OCI-LY1 (cell line): ENCODE measurements at regions not wholly inside any gene's neighbourhood (a gene's known extent, or its start where the extent isn't known, plus 50 kb on each side); places are given as distances from the start of the nearest gene placed in this dataset.

Experiments used
- H2AFZ ChIP-seq: fragments of 200-600 bp; sonication (generic), shearing (Covaris generic); 2 replicates; pipeline ENCODE4 v1.6.0; 2014; ENCODE audit warnings: antibody characterized with exemption, mild to moderate bottlenecking, low read length
- H3F3A ChIP-seq: fragments of 200-600 bp; sonication (generic), shearing (Covaris generic); 2 replicates; pipeline ENCODE4 v1.6.0; 2014; ENCODE audit warnings: mild to moderate bottlenecking, antibody characterized with exemption, low read length, moderate library complexity; ENCODE audit not compliant: insufficient read depth
- H3K27ac ChIP-seq: fragments of 200-600 bp; sonication (generic); 2 replicates; pipeline ENCODE4 v1.5.1; 2014; ENCODE audit warnings: low read length, mixed run types, mild to moderate bottlenecking, low read depth; ENCODE audit not compliant: poor library complexity, severe bottlenecking
- H3K27me3 ChIP-seq: fragments of 200-600 bp; sonication (generic); 2 replicates; pipeline ENCODE4 v1.6.0; 2014; ENCODE audit warnings: antibody characterized with exemption, mild to moderate bottlenecking, low read length, moderate library complexity; ENCODE audit not compliant: insufficient read depth
- H3K36me3 ChIP-seq: fragments of 200-600 bp; sonication (generic); 2 replicates; pipeline ENCODE4 v1.6.1; 2014; ENCODE audit warnings: mild to moderate bottlenecking, antibody characterized with exemption, low read length, moderate library complexity, mixed read lengths; ENCODE audit not compliant: insufficient read depth
- H3K4me1 ChIP-seq: fragments of 200-600 bp; sonication (generic); 2 replicates; pipeline ENCODE4 v1.5.1; 2014; ENCODE audit warnings: mild to moderate bottlenecking, low read length, moderate library complexity; ENCODE audit not compliant: insufficient read depth, severe bottlenecking
- H3K4me2 ChIP-seq: fragments of 200-600 bp; sonication (generic), shearing (Covaris generic); 2 replicates; pipeline ENCODE4 v1.6.1; 2014; ENCODE audit warnings: low read length
- H3K4me3 ChIP-seq: fragments of 200-600 bp; sonication (generic); 2 replicates; pipeline ENCODE4 v1.5.1; 2014; ENCODE audit warnings: low read length, low read depth, mild to moderate bottlenecking, mixed read lengths; ENCODE audit not compliant: poor library complexity, severe bottlenecking
- H3K79me2 ChIP-seq: fragments of 200-600 bp; shearing (Covaris generic); 2 replicates; pipeline ENCODE4 v1.6.1; 2016; ENCODE audit warnings: mixed run types, low read length, mixed read lengths; ENCODE audit not compliant: insufficient read depth
- H3K9ac ChIP-seq: fragments of 200-600 bp; sonication (generic), shearing (Covaris generic); 2 replicates; pipeline ENCODE4 v1.6.1; 2014; ENCODE audit warnings: mild to moderate bottlenecking, low read length, mixed read lengths
- H3K9me2 ChIP-seq: fragments of 200-600 bp; sonication (generic), shearing (Covaris generic); 2 replicates; pipeline ENCODE4 v1.6.1; 2014; ENCODE audit warnings: low read depth, mild to moderate bottlenecking, low read length, mixed read lengths
- H3K9me3 ChIP-seq: fragments of 200-600 bp; shearing (Covaris generic); 2 replicates; pipeline ENCODE4 v1.6.1; 2014; ENCODE audit warnings: low read length, mixed read lengths
- H4K20me1 ChIP-seq: fragments of 200-600 bp; sonication (generic), shearing (Covaris generic); 2 replicates; pipeline ENCODE4 v1.6.0; 2016; ENCODE audit warnings: mild to moderate bottlenecking, low read length; ENCODE audit not compliant: insufficient read depth
- CTCF ChIP-seq: fragments of 200-600 bp; sonication (generic), shearing (Covaris generic); IDR thresholded peaks from 2 replicates; pipeline ENCODE4 v1.5.1; 2017; ENCODE audit warnings: mild to moderate bottlenecking, antibody characterized with exemption, low read length, moderate library complexity, mixed read lengths
- EZH2 ChIP-seq: fragments of 200-600 bp; sonication (generic), shearing (Covaris generic); IDR thresholded peaks from 2 replicates; pipeline ENCODE4 v1.8.0; 2017; ENCODE audit warnings: borderline replicate concordance, mixed run types, mild to moderate bottlenecking, antibody characterized with exemption, low read length, moderate library complexity, mixed read lengths

GRCh38 chr4:89619206-89619962, 217.6 kb downstream of the SNCA start:
- no peak overlapping the region for H3K4me2 ChIP-seq
- H3K27ac ChIP-seq: no peak overlapping the region

GRCh38 chr4:89618151-89618550, 218.8 kb downstream of the SNCA start:
- no peak overlapping the region for H2AFZ ChIP-seq

More at GRCh38 chr4:89619206-89619962, 217.6 kb downstream of the SNCA start:
- no peak for TF ChIP-seq EZH2
- no peak for TF ChIP-seq CTCF
- Histone ChIP-seq H3K79me2 (no peaks in the 10 kb centered on the region), H3K9me3 (no peaks in the 10 kb centered on the region), H4K20me1 (no peaks in the 10 kb centered on the region), H2AFZ (no peak overlapping the region), H3K36me3 (no peaks in the 10 kb centered on the region), H3K4me3 (no peak overlapping the region), H3K27me3 (no peaks in the 10 kb centered on the region), H3K4me1 (no peaks in the 10 kb centered on the region), H3F3A (no peaks in the 10 kb centered on the region), H3K9ac (no peak overlapping the region), H3K9me2 (no peaks in the 10 kb centered on the region)

GRCh38 chr4:89617317-89617716, 219.6 kb downstream of the SNCA start:
- Histone ChIP-seq H3K36me3 (no peaks in the 10 kb centered on the region), H3K27me3 (no peaks in the 10 kb centered on the region), H3F3A (no peaks in the 10 kb centered on the region), H3K9me3 (no peaks in the 10 kb centered on the region), H3K27ac (no peak overlapping the region), H3K79me2 (no peaks in the 10 kb centered on the region), H3K9me2 (no peaks in the 10 kb centered on the region), H3K4me3 (no peak overlapping the region), H3K4me2 (no peak overlapping the region), H3K4me1 (no peaks in the 10 kb centered on the region), H3K9ac (no peak overlapping the region), H4K20me1 (no peaks in the 10 kb centered on the region), H2AFZ (no peak overlapping the region)
- TF ChIP-seq CTCF (no peak), EZH2 (no peak)

More at GRCh38 chr4:89618151-89618550, 218.8 kb downstream of the SNCA start:
- Histone ChIP-seq H3K4me2 (no peak overlapping the region), H3K9ac (no peak overlapping the region), H3K27me3 (no peaks in the 10 kb centered on the region), H3K4me3 (no peak overlapping the region), H3K9me3 (no peaks in the 10 kb centered on the region), H3K79me2 (no peaks in the 10 kb centered on the region), H3K9me2 (no peaks in the 10 kb centered on the region), H3K4me1 (no peaks in the 10 kb centered on the region), H3F3A (no peaks in the 10 kb centered on the region), H4K20me1 (no peaks in the 10 kb centered on the region), H3K27ac (no peak overlapping the region), H3K36me3 (no peaks in the 10 kb centered on the region)
- TF ChIP-seq CTCF (no peak), EZH2 (no peak)
